H1 (cell line): ENCODE measurements at regions not wholly inside any gene's neighbourhood (a gene's known extent, or its start where the extent isn't known, plus 50 kb on each side); places are given as distances from the start of the nearest gene placed in this dataset.

Experiments used
- CTCF ChIA-PET: fragments of 300-600 bp; sonication (Branson Sonifier 250); formaldehyde crosslinking; loops from one replicate; lab custom pipeline; 2021; ENCODE audit not compliant: partially characterized antibody; lab: Charles Lee
- POLR2A ChIA-PET: fragments of 300-600 bp; sonication (Branson Sonifier 250); formaldehyde crosslinking; loops from one replicate; lab custom pipeline; 2021; ENCODE audit warnings: inconsistent platforms; ENCODE audit not compliant: partially characterized antibody; lab: Charles Lee
- DNase-seq, 2 experiments: peaks; one replicate each; pipeline versions ENCODE4 v3.0.0 to v3.0.0-alpha.2; 2010 to 2022; ENCODE audit warnings: low spot score in 2 of 2, low read depth in 1 of 2, mixed read lengths in 1 of 2
- FAIRE-seq: peaks from 2 replicates; lab custom pipeline; 2011; peaks lifted over from hg19 to GRCh38; lab: Jason Lieb, UNC
- H2AFZ ChIP-seq: 2 replicates; pipeline ENCODE4 v1.8.1; 2012; ENCODE audit warnings: low read length, inconsistent platforms
- H2AK5ac ChIP-seq: 2 replicates; pipeline ENCODE4 v1.6.1; 2013; ENCODE audit warnings: low read depth, low read length
- H2BK120ac ChIP-seq: replicated peaks from 2 replicates; pipeline ENCODE3; 2013; ENCODE audit warnings: low read depth, low read length, inconsistent platforms
- H2BK12ac ChIP-seq: 2 replicates; pipeline ENCODE4 v1.6.1; 2013; ENCODE audit warnings: low read depth, low read length
- H2BK15ac ChIP-seq: 2 replicates; pipeline ENCODE4 v1.6.1; 2013; ENCODE audit warnings: low read length
- H2BK20ac ChIP-seq: 2 replicates; pipeline ENCODE4 v1.6.1; 2013; ENCODE audit warnings: low read length
- H2BK5ac ChIP-seq: 2 replicates; pipeline ENCODE4 v1.6.1; 2013; ENCODE audit warnings: low read depth, low read length
- H3K14ac ChIP-seq: 2 replicates; pipeline ENCODE4 v1.6.1; 2013; ENCODE audit warnings: inconsistent platforms; ENCODE audit not compliant: insufficient read length
- H3K18ac ChIP-seq: 2 replicates; pipeline ENCODE4 v1.6.1; 2013; ENCODE audit warnings: low read length; ENCODE audit errors: extremely low read depth
- H3K23ac ChIP-seq: 2 replicates; pipeline ENCODE4 v1.6.1; 2013; ENCODE audit warnings: inconsistent platforms; ENCODE audit not compliant: insufficient read length
- H3K23me2 ChIP-seq: 2 replicates; pipeline ENCODE4 v1.6.1; 2013; ENCODE audit warnings: low read depth, low read length
- H3K27ac ChIP-seq: 2 replicates; pipeline ENCODE4 v1.6.1; 2011; ENCODE audit warnings: low read depth, low read length, inconsistent platforms
- H3K27me3 ChIP-seq, 4 experiments: replicated peaks in 1 of 4; 1 replicate in 1 of 4; 2 replicates in 3 of 4; pipeline versions ENCODE4 v1.6.1 to v1.8.1; 2011 to 2013; ENCODE audit warnings: low read length in 3 of 4, mild to moderate bottlenecking in 3 of 4, inconsistent platforms in 2 of 4, mixed read lengths in 2 of 4, moderate library complexity in 1 of 4; ENCODE audit not compliant: control insufficient read depth in 3 of 4, insufficient read depth in 3 of 4; ENCODE audit errors: extremely low read depth in 1 of 4
- H3K36me3 ChIP-seq, 4 experiments: 2 replicates each; pipeline versions ENCODE4 v1.6.1 to v1.8.1; 2011 to 2013; ENCODE audit warnings: mild to moderate bottlenecking in 4 of 4, low read length in 3 of 4, moderate library complexity in 2 of 4, control low read depth in 1 of 4, inconsistent platforms in 1 of 4; ENCODE audit not compliant: insufficient read depth in 4 of 4, control insufficient read depth in 2 of 4
- H3K4ac ChIP-seq: replicated peaks from 2 replicates; pipeline ENCODE3; 2013; ENCODE audit warnings: low read length, low read depth, mixed read lengths, inconsistent platforms; ENCODE audit not compliant: insufficient read length
- H3K4me1 ChIP-seq, 4 experiments: replicated peaks in 1 of 4; 1 replicate in 1 of 4; 2 replicates in 3 of 4; pipeline versions ENCODE4 v1.6.1 to v1.8.1; 2011 to 2013; ENCODE audit warnings: low read length in 3 of 4, inconsistent platforms in 2 of 4, mixed read lengths in 1 of 4; ENCODE audit not compliant: insufficient read depth in 4 of 4, control insufficient read depth in 3 of 4
- H3K4me2 ChIP-seq, 2 experiments: 2 replicates each; pipeline versions ENCODE4 v1.6.1 to v1.8.1; 2011 to 2013; ENCODE audit warnings: low read depth in 2 of 2, low read length in 2 of 2, control low read depth in 1 of 2, inconsistent platforms in 1 of 2, mild to moderate bottlenecking in 1 of 2; ENCODE audit not compliant: insufficient read depth in 1 of 2
- H3K4me3 ChIP-seq, 4 experiments: fragments of 200-600, 300-600 bp in 1 of 4; sonication (generic), shearing (Covaris generic), sonication (Bioruptor Twin) in 1 of 4; 2 replicates each; pipeline versions ENCODE4 v1.5.1 to v1.8.1; 2011 to 2016; ENCODE audit warnings: low read length in 4 of 4, low read depth in 3 of 4, control low read depth in 2 of 4, inconsistent platforms in 2 of 4, mild to moderate bottlenecking in 2 of 4, mixed read lengths in 1 of 4, moderate library complexity in 1 of 4; ENCODE audit not compliant: insufficient read depth in 2 of 4; ENCODE audit errors: extremely low read depth in 1 of 4
- H3K56ac ChIP-seq: replicated peaks from 2 replicates; pipeline ENCODE3; 2013; ENCODE audit warnings: low read depth, mild to moderate bottlenecking, mixed read lengths, low read length, inconsistent platforms; ENCODE audit not compliant: insufficient read length
- H3K79me1 ChIP-seq: 2 replicates; pipeline ENCODE4 v1.6.1; 2013; ENCODE audit warnings: low read depth, low read length, control low read depth
- H3K79me2 ChIP-seq, 2 experiments: 2 replicates each; pipeline versions ENCODE4 v1.6.1 to v1.8.1; 2012 to 2013; ENCODE audit warnings: low read length in 2 of 2, mild to moderate bottlenecking in 2 of 2, inconsistent platforms in 1 of 2; ENCODE audit not compliant: insufficient read depth in 2 of 2, control insufficient read depth in 1 of 2
- H3K9ac ChIP-seq, 4 experiments: replicated peaks in 1 of 4; 1 replicate in 1 of 4; 2 replicates in 3 of 4; pipeline versions ENCODE4 v1.6.1 to v1.8.1; 2011 to 2013; ENCODE audit warnings: low read depth in 3 of 4, low read length in 3 of 4, control low read depth in 2 of 4, mild to moderate bottlenecking in 2 of 4, moderate library complexity in 2 of 4, inconsistent platforms in 1 of 4; ENCODE audit errors: extremely low read depth in 1 of 4
- H3K9me3 ChIP-seq, 2 experiments: 2 replicates each; pipeline versions ENCODE4 v1.6.1 to v1.8.1; 2012 to 2013; ENCODE audit warnings: mild to moderate bottlenecking in 2 of 2, moderate library complexity in 2 of 2, control low read depth in 1 of 2, inconsistent platforms in 1 of 2, low read depth in 1 of 2, low read length in 1 of 2, mixed read lengths in 1 of 2; ENCODE audit not compliant: insufficient read depth in 2 of 2
- H4K20me1 ChIP-seq, 2 experiments: replicated peaks in 1 of 2; 2 replicates each; pipeline versions ENCODE3 to v1.8.1; 2011 to 2013; ENCODE audit warnings: inconsistent platforms in 2 of 2, low read length in 2 of 2, mild to moderate bottlenecking in 1 of 2; ENCODE audit not compliant: insufficient read depth in 2 of 2, control insufficient read depth in 1 of 2
- H4K5ac ChIP-seq: 2 replicates; pipeline ENCODE4 v1.6.1; 2013; ENCODE audit warnings: low read length, low read depth, mixed read lengths, inconsistent platforms; ENCODE audit not compliant: insufficient read length
- H4K8ac ChIP-seq: 2 replicates; pipeline ENCODE4 v1.8.0; 2013; ENCODE audit warnings: mild to moderate bottlenecking, moderate library complexity, low read length, inconsistent platforms; ENCODE audit not compliant: insufficient read depth; ENCODE audit errors: extremely low read depth
- H4K91ac ChIP-seq: replicated peaks from 2 replicates; pipeline ENCODE3; 2013; ENCODE audit warnings: low read length, mixed read lengths, inconsistent platforms; ENCODE audit not compliant: insufficient read length
- ATF2 ChIP-seq: IDR thresholded peaks from 2 replicates; pipeline ENCODE4 v1.6.1; 2012; ENCODE audit warnings: low read length, inconsistent platforms
- WGBS, 2 experiments: shearing (Covaris generic) in 1 of 2; methylation state at CpG; one replicate each; pipeline versions ENCODE4 v1.1.6 to v1.1.7; 2013 to 2015; ENCODE audit warnings: low lambda C conversion rate in 2 of 2, mixed read lengths in 2 of 2, inconsistent platforms in 1 of 2, low coverage in 1 of 2, missing lambda C conversion rate in 1 of 2; ENCODE audit not compliant: insufficient replicate concordance in 2 of 2, insufficient coverage in 1 of 2, insufficient read length in 1 of 2; ENCODE audit errors: extremely low coverage in 1 of 2, missing lambda C conversion rate in 1 of 2; 5-methylcytosine and 5-hydroxymethylcytosine counted together

- H2AFZ ChIP-seq: no peak overlapping the region
- H3K9ac ChIP-seq: no peak overlapping the region
- no peaks in the 10 kb centered on the region for H3K9me3 ChIP-seq
- no peaks in the 10 kb centered on the region for H3K36me3 ChIP-seq
- H3K79me1 ChIP-seq: no peaks in the 10 kb centered on the region
- ChIA-PET CTCF (no interaction called here), POLR2A (no interaction called here)
- no peaks in the 10 kb centered on the region for H3K27me3 ChIP-seq
- FAIRE-seq (no peak), DNase-seq (no peak)
- no peaks in the 10 kb centered on the region for H3K23me2 ChIP-seq
- WGBS, 2 experiments: 89% methylated on average over 9 of the region's 9 CpGs; no CpG with 5 or more reads in 1 of the 2 experiments
- no peak overlapping the region for H4K91ac ChIP-seq
- H2BK120ac ChIP-seq: no peak overlapping the region
- H4K8ac ChIP-seq: no peak overlapping the region
- no peak overlapping the region for H3K4me3 ChIP-seq
- H3K27ac ChIP-seq: no peak overlapping the region
- H2BK20ac ChIP-seq: no peak overlapping the region
- no peak overlapping the region for H2BK15ac ChIP-seq
- no peak overlapping the region for H3K18ac ChIP-seq
- H3K4ac ChIP-seq: no peak overlapping the region
- H4K20me1 ChIP-seq: no peaks in the 10 kb centered on the region
- no peak overlapping the region for H3K56ac ChIP-seq
- H2BK5ac ChIP-seq: no peak overlapping the region
- no peak overlapping the region for H2BK12ac ChIP-seq
- H3K4me1 ChIP-seq: no peaks in the 10 kb centered on the region
- no peak overlapping the region for H3K14ac ChIP-seq
- no peaks in the 10 kb centered on the region for H3K79me2 ChIP-seq
- H3K4me2 ChIP-seq: no peak overlapping the region
- H3K23ac ChIP-seq: no peak overlapping the region
- H2AK5ac ChIP-seq: no peak overlapping the region
- no peak overlapping the region for H4K5ac ChIP-seq
- TF ChIP-seq ATF2: no peak
Measured at GRCh38 chr10:129179245-129179971, 287.6 kb upstream of the MGMT start.
